RWPE2 (cell line): ENCODE measurements at regions not wholly inside any gene's neighbourhood (a gene's known extent, or its start where the extent isn't known, plus 50 kb on each side); places are given as distances from the start of the nearest gene placed in this dataset.

Source experiments
- ATAC-seq: fragments of 200-7000 bp; cut with Tn5 transposase; 3 replicates; pipeline ENCODE4 v1.9.1; 2021; ENCODE audit warnings: low read depth
- DNase-seq: peaks from one replicate; pipeline ENCODE4 v3.0.0-alpha.2; 2020; ENCODE audit warnings: low spot score
- H3K27ac ChIP-seq: fragments of 450-650 bp; 2 replicates; pipeline ENCODE4 v1.5.1; 2017; ENCODE audit warnings: mild to moderate bottlenecking; ENCODE audit not compliant: poor library complexity, severe bottlenecking
- H3K27me3 ChIP-seq: fragments of 250-450 bp; sonication (Bioruptor Pico); 2 replicates; pipeline ENCODE4 v1.5.1; 2021; ENCODE audit warnings: mild to moderate bottlenecking, moderate library complexity; ENCODE audit not compliant: insufficient read depth, poor library complexity, severe bottlenecking
- H3K36me3 ChIP-seq: fragments of 250-450 bp; sonication (Bioruptor Pico); 2 replicates; pipeline ENCODE4 v1.5.1; 2020; ENCODE audit warnings: low read depth, mild to moderate bottlenecking, moderate library complexity
- H3K4me1 ChIP-seq: fragments of 250-450 bp; sonication (Bioruptor Pico); 2 replicates; pipeline ENCODE4 v1.5.1; 2021; ENCODE audit warnings: mild to moderate bottlenecking, moderate library complexity; ENCODE audit not compliant: insufficient read depth, poor library complexity, severe bottlenecking
- H3K4me3 ChIP-seq: fragments of 250-450 bp; sonication (Bioruptor Pico); 2 replicates; pipeline ENCODE4 v1.5.1; 2021; ENCODE audit warnings: mild to moderate bottlenecking, moderate library complexity; ENCODE audit not compliant: severe bottlenecking
- H3K9me3 ChIP-seq: fragments of 250-450 bp; sonication (Bioruptor Pico); 2 replicates; pipeline ENCODE4 v1.5.1; 2021; ENCODE audit warnings: mild to moderate bottlenecking, moderate library complexity; ENCODE audit not compliant: severe bottlenecking
- CTCF ChIP-seq: fragments of 450-650 bp; IDR thresholded peaks from one replicate; pipeline ENCODE4 v1.5.1; 2017; ENCODE audit warnings: mild to moderate bottlenecking, moderate library complexity; ENCODE audit not compliant: poor library complexity, severe bottlenecking

- Histone ChIP-seq H3K27me3 (no peaks in the 10 kb centered on the region), H3K4me3 (no peak overlapping the region), H3K27ac (no peak overlapping the region), H3K36me3 (no peaks in the 10 kb centered on the region), H3K9me3 (no peaks in the 10 kb centered on the region), H3K4me1 (no peaks in the 10 kb centered on the region)
- ATAC-seq (no peak), DNase-seq (no peak)
- TF ChIP-seq CTCF, result no peak
These were observed 401.1 kb upstream of the TLE4 start for GRCh38 chr9:79170643-79171042.

DNA sequence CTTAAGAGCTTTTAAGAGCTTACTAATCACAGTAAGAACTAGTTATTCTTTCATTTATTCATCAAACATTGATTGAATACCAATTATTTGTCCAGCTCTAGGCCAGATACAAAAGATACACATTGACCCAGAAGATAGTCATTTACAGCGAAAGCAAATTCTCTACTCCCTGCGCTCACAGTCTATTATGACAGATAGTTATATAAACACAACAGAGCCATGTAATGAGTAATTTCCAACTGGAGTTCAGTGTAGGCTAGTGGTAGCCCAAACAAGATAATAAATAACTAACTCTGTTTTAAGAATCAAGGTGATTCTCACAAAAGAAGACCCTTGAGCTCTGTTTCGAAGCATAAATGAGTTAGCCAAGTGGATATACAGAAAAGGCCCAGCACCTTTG is 397.8 kb upstream of the TLE4 start:
- ATAC-seq, result no peak
- H3K4me1 ChIP-seq, result no peaks in the 10 kb centered on the region
- no peaks in the 10 kb centered on the region for H3K27me3 ChIP-seq
- H3K27ac ChIP-seq, result no peak overlapping the region
- no peak overlapping the region for H3K4me3 ChIP-seq
- TF ChIP-seq CTCF, result no peak
- DNase-seq, result no peak
- no peaks in the 10 kb centered on the region for H3K9me3 ChIP-seq
- no peaks in the 10 kb centered on the region for H3K36me3 ChIP-seq

GRCh38 chr9:79176014-79176697 is 395.6 kb upstream of the TLE4 start:
- H3K4me1 ChIP-seq, result no peaks in the 10 kb centered on the region
- no peak for TF ChIP-seq CTCF
- H3K9me3 ChIP-seq, result no peaks in the 10 kb centered on the region
- no peak for ATAC-seq
- no peak for DNase-seq
- no peak overlapping the region for H3K27ac ChIP-seq
- no peaks in the 10 kb centered on the region for H3K27me3 ChIP-seq
- no peaks in the 10 kb centered on the region for H3K36me3 ChIP-seq
- H3K4me3 ChIP-seq, result no peak overlapping the region

DNA sequence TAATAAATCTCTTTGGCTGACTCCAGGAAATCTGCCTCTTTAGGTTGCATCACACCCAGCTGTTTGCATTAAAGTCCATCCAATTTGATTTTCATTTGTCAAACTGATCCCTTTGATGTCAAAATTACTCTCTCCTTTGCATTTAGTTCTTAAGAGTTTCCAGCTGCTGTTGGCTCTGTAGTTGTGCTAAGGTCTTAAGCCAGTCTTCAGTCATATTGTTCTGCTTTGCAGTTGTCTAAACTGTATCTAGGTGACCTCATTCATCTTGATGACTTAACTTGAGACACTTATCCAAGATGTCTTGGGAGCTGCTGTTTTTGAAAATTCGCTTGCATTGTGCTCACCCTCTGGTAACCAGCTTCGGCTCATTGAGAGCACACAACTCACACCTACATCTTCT is 386.9 kb upstream of the TLE4 start:
- Histone ChIP-seq H3K36me3 (no peaks in the 10 kb centered on the region), H3K27me3 (peaks cover 8% of the 10 kb centered on the region), H3K27ac (no peak overlapping the region), H3K9me3 (no peaks in the 10 kb centered on the region), H3K4me1 (no peaks in the 10 kb centered on the region), H3K4me3 (no peak overlapping the region)
- no peak for ATAC-seq
- TF ChIP-seq CTCF, result no peak
- no peak for DNase-seq

DNA sequence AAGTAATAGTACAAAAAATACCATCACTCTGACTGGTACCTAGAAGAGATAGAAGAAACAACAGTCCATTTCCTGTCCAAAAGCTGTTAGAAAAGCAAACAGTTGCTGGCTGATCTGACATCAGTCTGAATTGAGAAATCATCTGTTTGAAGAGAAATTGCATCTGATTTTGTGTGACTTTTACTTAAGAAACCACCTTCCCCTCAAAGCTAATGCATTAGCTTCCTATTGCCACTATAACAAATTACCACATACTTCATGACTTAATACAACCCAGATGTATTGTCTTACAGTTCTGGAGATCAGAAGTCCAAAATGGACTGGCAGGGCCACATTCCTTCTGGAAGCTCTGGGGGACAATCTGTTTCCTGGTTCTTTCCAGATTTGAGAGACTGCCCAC is 385.9 kb upstream of the TLE4 start:
- H3K27me3 ChIP-seq, result peaks cover 8% of the 10 kb centered on the region

More for the DNA sequence above, 385.9 kb upstream of the TLE4 start:
- Histone ChIP-seq H3K9me3 (no peaks in the 10 kb centered on the region), H3K27ac (no peak overlapping the region), H3K36me3 (no peaks in the 10 kb centered on the region), H3K4me3 (no peak overlapping the region), H3K4me1 (no peaks in the 10 kb centered on the region)
- no peak for TF ChIP-seq CTCF
- no peak for DNase-seq
- no peak for ATAC-seq
